ENCODE measurements at regions not wholly inside any gene's neighbourhood (a gene's known extent, or its start where the extent isn't known, plus 50 kb on each side); places are given as distances from the start of the nearest gene placed in this dataset.
"Not testable (repeated sequence)": the region's sequence is repeated elsewhere in the genome, so short reads cannot be mapped to it uniquely, and the experiment has no call there.

GRCh38 chr7:155237297-155237696 is 60.4 kb upstream of the INSIG1 start:
- TF ChIP-seq POLR2A (IDR thresholded peaks at IDR 0.05), result no peak
- TF ChIP-seq, protein P1, sequence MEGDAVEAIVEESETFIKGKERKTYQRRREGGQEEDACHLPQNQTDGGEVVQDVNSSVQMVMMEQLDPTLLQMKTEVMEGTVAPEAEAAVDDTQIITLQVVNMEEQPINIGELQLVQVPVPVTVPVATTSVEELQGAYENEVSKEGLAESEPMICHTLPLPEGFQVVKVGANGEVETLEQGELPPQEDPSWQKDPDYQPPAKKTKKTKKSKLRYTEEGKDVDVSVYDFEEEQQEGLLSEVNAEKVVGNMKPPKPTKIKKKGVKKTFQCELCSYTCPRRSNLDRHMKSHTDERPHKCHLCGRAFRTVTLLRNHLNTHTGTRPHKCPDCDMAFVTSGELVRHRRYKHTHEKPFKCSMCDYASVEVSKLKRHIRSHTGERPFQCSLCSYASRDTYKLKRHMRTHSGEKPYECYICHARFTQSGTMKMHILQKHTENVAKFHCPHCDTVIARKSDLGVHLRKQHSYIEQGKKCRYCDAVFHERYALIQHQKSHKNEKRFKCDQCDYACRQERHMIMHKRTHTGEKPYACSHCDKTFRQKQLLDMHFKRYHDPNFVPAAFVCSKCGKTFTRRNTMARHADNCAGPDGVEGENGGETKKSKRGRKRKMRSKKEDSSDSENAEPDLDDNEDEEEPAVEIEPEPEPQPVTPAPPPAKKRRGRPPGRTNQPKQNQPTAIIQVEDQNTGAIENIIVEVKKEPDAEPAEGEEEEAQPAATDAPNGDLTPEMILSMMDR (IDR thresholded peaks at IDR 0.05), result no peak
- intact Hi-C loops (cut with DNase I), result no loop called here

GRCh38 chr7:155237730-155238129 is 59.9 kb upstream of the INSIG1 start:
- no peak for DNase-seq
- Histone ChIP-seq H3K36me3 (no peaks in the 10 kb centered on the region), H3K27me3 (peaks cover 0 to 51% (median 0%) of the 10 kb centered on the region in 4 donors), H3K4me3 (no peak overlapping the region), H3K9me3 (no peaks in the 10 kb centered on the region), H3K27ac (no peak overlapping the region), H3K4me1 (peaks cover 0 to 8% (median 0%) of the 10 kb centered on the region in 3 donors)
- 33 to 84% methylated on average over 1 to 5 of the region's 5 CpGs for WGBS, 2 donors
- intact Hi-C loops (cut with DNase I), result no loop called here
- TF ChIP-seq, protein P1 (IDR thresholded peaks at IDR 0.05), result no peak
- no peak for TF ChIP-seq POLR2A (IDR thresholded peaks at IDR 0.05)

More at GRCh38 chr7:155237297-155237696, 60.4 kb upstream of the INSIG1 start:
- H3K9me3 ChIP-seq, result no peaks in the 10 kb centered on the region
- DNase-seq, result no peak
- no peak overlapping the region for H3K27ac ChIP-seq
- WGBS, 2 donors, result 68 to 80% methylated on average over 3 to 5 of the region's 6 CpGs
- no peaks in the 10 kb centered on the region for H3K36me3 ChIP-seq
- peaks cover 0 to 8% (median 0%) of the 10 kb centered on the region in 3 donors for H3K4me1 ChIP-seq
- H3K27me3 ChIP-seq, result peaks cover 0 to 53% (median 0%) of the 10 kb centered on the region in 4 donors
- no peak overlapping the region for H3K4me3 ChIP-seq

DNA sequence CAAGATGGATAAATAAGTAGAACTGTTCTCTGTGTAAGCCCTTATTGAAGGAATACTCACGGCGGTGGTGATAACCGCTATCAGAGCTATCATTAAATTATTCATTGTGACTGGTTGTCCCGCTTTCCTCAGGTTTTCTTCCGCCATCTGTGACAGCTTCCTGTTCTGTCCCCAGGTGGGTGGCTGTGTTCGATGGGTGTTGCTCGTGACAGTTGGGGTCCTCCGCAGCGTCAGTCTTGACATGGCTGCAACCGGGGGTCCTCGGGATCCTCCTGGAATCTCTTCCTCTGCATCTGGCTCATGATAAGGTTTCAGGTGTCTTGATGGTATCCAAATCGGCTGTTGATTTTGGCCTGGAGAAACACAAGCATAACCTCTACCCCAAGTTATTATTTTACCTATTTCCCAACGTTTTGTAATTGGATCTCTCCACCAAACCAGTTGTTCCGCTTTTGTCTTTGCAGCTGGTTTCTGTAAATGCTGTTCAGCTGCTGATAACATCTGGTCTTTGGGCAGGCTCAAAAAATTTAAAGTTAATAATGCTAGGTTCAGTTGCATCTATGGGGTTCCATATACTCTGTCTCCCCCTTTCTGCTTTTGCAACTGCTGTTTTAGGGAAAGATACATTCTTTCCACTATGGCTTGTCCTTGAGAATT is 58.1 kb upstream of the INSIG1 start:
- intact Hi-C loops (cut with DNase I); H3K27ac ChIP-seq; H3K36me3 ChIP-seq; H3K4me1 ChIP-seq; H3K4me3 ChIP-seq; DNase-seq; H3K9me3 ChIP-seq: not testable (repeated sequence)
- H3K27me3 ChIP-seq, result peaks cover 0 to 48% (median 0%) of the 10 kb centered on the region in 4 donors
- WGBS, 2 donors, result 57% methylated on average over 12 to 14 of the region's 14 CpGs

GRCh38 chr7:155244675-155245074 is 53.0 kb upstream of the INSIG1 start:
- 83 to 90% methylated on average over 5 of the region's 5 CpGs for WGBS, 2 donors
- Histone ChIP-seq H3K9me3 (peaks cover 0 to 3% (median 0%) of the 10 kb centered on the region in 3 donors), H3K4me3 (no peak overlapping the region), H3K27ac (no peak overlapping the region), H3K36me3 (no peaks in the 10 kb centered on the region), H3K27me3 (peaks cover 0 to 39% (median 0%) of the 10 kb centered on the region in 4 donors), H3K4me1 (no peaks in the 10 kb centered on the region)
- TF ChIP-seq, protein P1 (IDR thresholded peaks at IDR 0.05), result no peak
- TF ChIP-seq POLR2A (IDR thresholded peaks at IDR 0.05), result no peak
- DNase-seq, result no peak
- intact Hi-C loops (cut with DNase I), result no loop called here

DNA sequence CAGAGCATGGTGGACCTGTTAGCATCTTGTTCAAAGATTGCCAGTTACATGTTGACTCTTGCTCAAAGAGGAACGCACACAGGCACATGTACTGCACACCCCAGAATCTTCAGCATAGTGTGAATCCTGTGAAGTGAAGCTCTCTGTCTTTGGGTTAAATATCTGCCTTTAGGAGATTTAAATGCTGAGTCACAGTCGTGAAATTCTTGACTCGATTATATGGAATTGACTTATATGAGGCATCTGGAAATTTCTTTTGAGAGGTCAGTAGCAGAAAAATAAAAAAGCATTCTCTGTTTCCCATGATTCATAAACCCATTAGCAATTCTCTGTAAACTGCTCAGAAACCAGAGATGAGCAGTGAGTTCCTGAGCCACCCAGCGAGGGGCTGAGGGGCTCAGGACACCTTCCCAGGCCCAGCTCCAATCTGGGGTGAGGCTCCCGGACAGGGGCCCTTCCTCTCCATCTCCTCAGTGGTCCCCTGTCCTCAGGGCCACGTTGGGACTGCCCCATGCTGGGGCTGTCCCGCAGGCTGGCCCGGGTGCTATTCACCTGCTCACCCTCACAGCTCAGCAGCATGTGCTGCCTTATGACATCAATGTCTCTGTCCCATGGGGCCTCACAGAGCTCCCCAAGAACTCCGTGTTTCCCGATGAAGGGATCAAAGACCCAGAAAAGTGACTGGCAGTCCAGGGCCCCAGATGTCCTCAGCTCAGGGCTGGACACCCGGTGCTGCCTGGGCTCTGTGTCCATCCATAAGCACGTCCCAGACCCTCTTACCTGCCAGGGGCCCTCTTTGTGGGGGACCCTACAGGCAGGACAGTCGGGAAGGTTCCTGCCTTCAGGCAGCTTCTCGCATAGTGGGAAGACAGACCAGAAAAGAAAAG is 50.0 kb upstream of the INSIG1 start:
- 59 to 71% methylated on average over 6 to 9 of the region's 14 CpGs for WGBS, 2 donors
- H3K27me3 ChIP-seq, result peaks cover 0 to 59% (median 0%) of the 10 kb centered on the region in 4 donors
- H3K27ac ChIP-seq, result no peak overlapping the region
- no peak for TF ChIP-seq POLR2A (IDR thresholded peaks at IDR 0.05)
- TF ChIP-seq, protein P1 (IDR thresholded peaks at IDR 0.05), result no peak
- H3K4me3 ChIP-seq, result no peak overlapping the region
- intact Hi-C loops (cut with DNase I), result no loop called here
- peaks cover 0 to 3% (median 0%) of the 10 kb centered on the region in 3 donors for H3K9me3 ChIP-seq
- no peak for DNase-seq
- H3K36me3 ChIP-seq, result no peaks in the 10 kb centered on the region
- no peaks in the 10 kb centered on the region for H3K4me1 ChIP-seq

Measured in esophagus squamous epithelium (tissue), 5 donors.